GM12878 (cell line): ENCODE measurements at regions not wholly inside any gene's neighbourhood (a gene's known extent, or its start where the extent isn't known, plus 50 kb on each side); places are given as distances from the start of the nearest gene placed in this dataset.

ENCODE experiments used
- ATAC-seq: fragments of 200-7000 bp; cut with Tn5 transposase; 3 replicates; pipeline ENCODE4 v1.9.1; 2020; ENCODE audit warnings: mild to moderate bottlenecking, moderate library complexity
- BruUV-seq: library from RNA; stranded (reverse); fragments of 400-500 nt; replicated peaks from 2 replicates; lab custom pipeline; 2021; lab: Mats Ljungman, UMichigan
- CTCF ChIA-PET: fragments of 300-600 bp; sonication (Branson Sonifier 250); formaldehyde crosslinking; extraction: SDS; loops from one replicate; lab custom pipeline; 2021; ENCODE audit warnings: inconsistent platforms; lab: Yijun Ruan, JAX
- POLR2A ChIA-PET: fragments of 350-600 bp; formaldehyde crosslinking; extraction: SDS; loops from one replicate; lab custom pipeline; 2021; ENCODE audit warnings: inconsistent platforms; lab: Charles Lee
- RAD21 ChIA-PET: fragments of 300-600 bp; sonication (Branson Sonifier 250); formaldehyde crosslinking; loops from one replicate; lab custom pipeline; 2023; ENCODE audit warnings: antibody characterized with exemption; ENCODE audit not compliant: unreplicated experiment; lab: Charles Lee
- SMC1A ChIA-PET: fragments of 300-600 bp; sonication (Branson Sonifier 250); formaldehyde crosslinking; loops from one replicate; lab custom pipeline; 2023; ENCODE audit not compliant: unreplicated experiment, uncharacterized antibody; lab: Charles Lee
- DNase-seq: peaks from one replicate; pipeline ENCODE4 v3.0.0-alpha.2; 2011; ENCODE audit warnings: low read depth, low spot score
- FAIRE-seq: peaks from 3 replicates; lab custom pipeline; 2011; peaks lifted over from hg19 to GRCh38; lab: Jason Lieb, UNC
- H2AFZ ChIP-seq: 2 replicates; pipeline ENCODE4 v1.6.0; 2011; ENCODE audit warnings: low read depth, low read length, control low read depth; ENCODE audit not compliant: control insufficient read depth
- H3K27ac ChIP-seq: 2 replicates; pipeline ENCODE4 v1.5.1; 2011; ENCODE audit warnings: control low read depth; ENCODE audit not compliant: control insufficient read depth, insufficient read depth
- H3K27me3 ChIP-seq, 2 experiments: replicated peaks in 1 of 2; 2 replicates each; pipeline versions ENCODE4 v1.6.0 to v1.6.1; 2011; ENCODE audit warnings: low read length in 1 of 2; ENCODE audit not compliant: control insufficient read depth in 2 of 2, insufficient read depth in 2 of 2
- H3K36me3 ChIP-seq, 2 experiments: 2 replicates each; pipeline ENCODE4 v1.5.1; 2011; ENCODE audit warnings: low read length in 1 of 2; ENCODE audit not compliant: control insufficient read depth in 2 of 2, insufficient read depth in 2 of 2
- H3K4me1 ChIP-seq: 2 replicates; pipeline ENCODE4 v1.6.1; 2011; ENCODE audit warnings: mild to moderate bottlenecking, low read length, moderate library complexity, mixed read lengths; ENCODE audit not compliant: control insufficient read depth, insufficient read depth
- H3K4me2 ChIP-seq: 2 replicates; pipeline ENCODE4 v1.6.0; 2011; ENCODE audit warnings: control low read depth; ENCODE audit not compliant: control insufficient read depth, insufficient read depth
- H3K4me3 ChIP-seq: fragments of 200-600 bp; sonication (generic); 2 replicates; pipeline ENCODE4 v1.5.1; 2016
- H3K79me2 ChIP-seq: 2 replicates; pipeline ENCODE4 v1.6.0; 2011; ENCODE audit warnings: low read length; ENCODE audit not compliant: control insufficient read depth, insufficient read depth
- H3K9ac ChIP-seq: 2 replicates; pipeline ENCODE4 v1.8.0; 2011; ENCODE audit warnings: low read length, control low read depth, mixed read lengths; ENCODE audit not compliant: control insufficient read depth, insufficient read depth
- H3K9me3 ChIP-seq: replicated peaks from 3 replicates; pipeline ENCODE4 v1.5.1; 2011; ENCODE audit warnings: mild to moderate bottlenecking, low read length; ENCODE audit not compliant: control insufficient read depth, insufficient read depth
- H4K20me1 ChIP-seq: 2 replicates; pipeline ENCODE4 v1.6.0; 2011; ENCODE audit not compliant: control insufficient read depth, insufficient read depth
- CREM ChIP-seq: IDR thresholded peaks from 2 replicates; pipeline ENCODE4 v1.6.1; 2014; ENCODE audit warnings: antibody characterized with exemption, low read depth
- FOS ChIP-seq: IDR thresholded peaks from 3 replicates; pipeline ENCODE4 v1.6.1; 2011; ENCODE audit warnings: borderline replicate concordance; ENCODE audit not compliant: insufficient read length; ENCODE audit errors: extremely low read depth
- FOXM1 ChIP-seq: IDR thresholded peaks from 2 replicates; pipeline ENCODE4 v1.6.1; 2012; ENCODE audit warnings: low read depth, mild to moderate bottlenecking, inconsistent platforms, low read length, moderate library complexity
- JUNB ChIP-seq: IDR thresholded peaks from 2 replicates; pipeline ENCODE4 v1.6.1; 2016; ENCODE audit warnings: antibody characterized with exemption, mild to moderate bottlenecking
- MXI1 ChIP-seq: fragments of 150-350 bp; IDR thresholded peaks from 2 replicates; pipeline ENCODE4 v1.6.1; 2011; ENCODE audit warnings: low read depth, mild to moderate bottlenecking, inconsistent platforms, low read length, improper control_type of control experiment
- MYB ChIP-seq: fragments of 150-350 bp; IDR thresholded peaks from 2 replicates; pipeline ENCODE4 v1.6.1; 2014; ENCODE audit warnings: mild to moderate bottlenecking, low read depth, low read length, borderline replicate concordance
- SMAD5 ChIP-seq: IDR thresholded peaks from 2 replicates; pipeline ENCODE4 v1.6.1; 2016; ENCODE audit warnings: antibody characterized with exemption, low read depth
- SRF ChIP-seq, 2 experiments: IDR thresholded peaks; 2 replicates each; pipeline ENCODE4 v1.6.1; 2011; ENCODE audit warnings: low read depth in 2 of 2, low read length in 2 of 2, mild to moderate bottlenecking in 1 of 2, moderate library complexity in 1 of 2
- ZSCAN29 ChIP-seq: fragments of 450-650 bp; IDR thresholded peaks from 2 replicates; pipeline ENCODE4 v1.6.1; 2017; ENCODE audit warnings: mild to moderate bottlenecking, moderate library complexity
- WGBS: methylation state at CpG from one replicate; pipeline ENCODE4 v1.1.6; 2016; ENCODE audit warnings: low lambda C conversion rate; ENCODE audit not compliant: insufficient replicate concordance, insufficient coverage; ENCODE audit errors: missing lambda C conversion rate; 5-methylcytosine and 5-hydroxymethylcytosine counted together
- in situ Hi-C: fragments of 300-500 bp; cut with MboI; formaldehyde crosslinking; loops from 9 replicates; pipeline ENCODE4 v1.14.3; 2018; ENCODE audit warnings: mixed read lengths
- intact Hi-C: fragments of 100-400 bp; cut with micrococcal nuclease; formaldehyde crosslinking; loops from one replicate; pipeline ENCODE4 v1.14.2; 2022; ENCODE audit not compliant: unreplicated experiment
- TF ChIP-seq, protein P1 (sequence below): fragments of 150-350 bp; IDR thresholded peaks from 2 replicates; pipeline ENCODE4 v1.6.1; 2016; ENCODE audit warnings: low read depth, low read length
- TF ChIP-seq, protein P2 (sequence below): fragments of 450-650 bp; IDR thresholded peaks from 2 replicates; pipeline ENCODE4 v1.6.1; 2017; ENCODE audit warnings: borderline replicate concordance
- TF ChIP-seq, protein P3 (sequence below): fragments of 450-650 bp; IDR thresholded peaks from 2 replicates; pipeline ENCODE4 v1.6.1; 2017; ENCODE audit warnings: antibody characterized with exemption, mild to moderate bottlenecking, moderate library complexity
- TF ChIP-seq, protein P4 (sequence below): IDR thresholded peaks from 2 replicates; pipeline ENCODE4 v1.6.1; 2011; ENCODE audit warnings: low read depth, mild to moderate bottlenecking, low read length, moderate library complexity, borderline replicate concordance; ENCODE audit errors: extremely low read depth
- TF ChIP-seq, protein P5 (sequence below): fragments of 450-650 bp; IDR thresholded peaks from 2 replicates; pipeline ENCODE4 v1.6.1; 2016; ENCODE audit warnings: mild to moderate bottlenecking

DNA sequence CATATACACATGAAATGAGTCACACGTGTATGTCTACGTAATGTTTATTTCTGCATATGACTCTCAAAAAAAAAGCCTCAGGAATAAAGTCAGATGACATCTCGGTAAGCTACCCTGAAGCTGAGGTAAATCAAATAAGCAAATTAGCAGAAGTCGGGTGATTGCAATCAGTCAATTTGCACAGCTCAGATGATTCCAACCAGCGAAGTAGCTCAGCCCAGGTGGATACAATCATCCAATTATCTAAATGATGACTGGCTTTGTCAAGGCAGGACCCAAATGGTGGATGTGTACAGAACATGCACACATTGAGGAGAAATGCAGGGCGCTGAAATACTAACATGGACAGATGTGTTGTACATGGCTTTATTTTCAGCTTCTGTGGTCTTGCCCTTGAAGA lies 148.5 kb downstream of the ZNF486 start (continued):
- TF ChIP-seq, protein P1, sequence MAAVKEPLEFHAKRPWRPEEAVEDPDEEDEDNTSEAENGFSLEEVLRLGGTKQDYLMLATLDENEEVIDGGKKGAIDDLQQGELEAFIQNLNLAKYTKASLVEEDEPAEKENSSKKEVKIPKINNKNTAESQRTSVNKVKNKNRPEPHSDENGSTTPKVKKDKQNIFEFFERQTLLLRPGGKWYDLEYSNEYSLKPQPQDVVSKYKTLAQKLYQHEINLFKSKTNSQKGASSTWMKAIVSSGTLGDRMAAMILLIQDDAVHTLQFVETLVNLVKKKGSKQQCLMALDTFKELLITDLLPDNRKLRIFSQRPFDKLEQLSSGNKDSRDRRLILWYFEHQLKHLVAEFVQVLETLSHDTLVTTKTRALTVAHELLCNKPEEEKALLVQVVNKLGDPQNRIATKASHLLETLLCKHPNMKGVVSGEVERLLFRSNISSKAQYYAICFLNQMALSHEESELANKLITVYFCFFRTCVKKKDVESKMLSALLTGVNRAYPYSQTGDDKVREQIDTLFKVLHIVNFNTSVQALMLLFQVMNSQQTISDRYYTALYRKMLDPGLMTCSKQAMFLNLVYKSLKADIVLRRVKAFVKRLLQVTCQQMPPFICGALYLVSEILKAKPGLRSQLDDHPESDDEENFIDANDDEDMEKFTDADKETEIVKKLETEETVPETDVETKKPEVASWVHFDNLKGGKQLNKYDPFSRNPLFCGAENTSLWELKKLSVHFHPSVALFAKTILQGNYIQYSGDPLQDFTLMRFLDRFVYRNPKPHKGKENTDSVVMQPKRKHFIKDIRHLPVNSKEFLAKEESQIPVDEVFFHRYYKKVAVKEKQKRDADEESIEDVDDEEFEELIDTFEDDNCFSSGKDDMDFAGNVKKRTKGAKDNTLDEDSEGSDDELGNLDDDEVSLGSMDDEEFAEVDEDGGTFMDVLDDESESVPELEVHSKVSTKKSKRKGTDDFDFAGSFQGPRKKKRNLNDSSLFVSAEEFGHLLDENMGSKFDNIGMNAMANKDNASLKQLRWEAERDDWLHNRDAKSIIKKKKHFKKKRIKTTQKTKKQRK: no peak
- TF ChIP-seq FOS: no peak

DNA sequence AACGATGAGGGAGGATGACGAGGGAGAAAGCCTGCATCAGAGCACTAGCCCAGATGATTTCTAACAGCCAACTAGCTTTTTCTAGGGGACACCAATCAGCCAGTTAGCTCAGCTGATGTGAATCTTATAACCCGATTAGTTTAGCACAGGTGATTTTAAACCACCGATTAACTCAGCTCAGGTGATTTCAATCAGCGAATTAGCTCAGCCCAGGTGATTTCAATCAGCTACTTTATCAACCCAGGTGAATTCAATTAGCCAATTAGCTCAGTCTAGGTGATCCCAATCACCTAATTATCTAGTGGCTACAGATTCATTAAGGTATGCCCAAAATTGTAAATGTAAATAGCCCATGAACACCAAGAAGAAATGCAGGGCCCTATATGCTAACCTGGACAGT lies 146.9 kb downstream of the ZNF486 start:
- ChIA-PET CTCF (interaction anchor here (0.8 to 1.4 kb wide), 3 partner anchors 11 to 54 kb away, joined by 3 to 4 read pairs (median 3); no protein-coding TSS in a partner anchor), POLR2A (no interaction called here), RAD21 (no interaction called here), SMC1A (interaction anchor here (0.9 kb wide), 1 partner anchor 12 kb away, joined by 3 read pairs; no protein-coding TSS in a partner anchor)
- ATAC-seq: no peak
- Histone ChIP-seq H3K79me2 (no peaks in the 10 kb centered on the region), H3K27me3 (no peaks in the 10 kb centered on the region), H3K9ac (no peak overlapping the region), H3K4me1 (no peaks in the 10 kb centered on the region), H2AFZ (no peak overlapping the region), H3K36me3 (no peaks in the 10 kb centered on the region), H3K9me3 (no peaks in the 10 kb centered on the region; the same call in 2 of the 3 replicates), H4K20me1 (no peaks in the 10 kb centered on the region), H3K4me2 (no peak overlapping the region), H3K4me3 (no peak overlapping the region), H3K27ac (no peak overlapping the region)
- WGBS: 72% methylated on average over 5 of the region's 5 CpGs
- intact Hi-C loops (no loop called here), in situ Hi-C loops (no loop called here)
- no peak for DNase-seq
- BruUV-seq: no TSS peak
- no peak for FAIRE-seq
- TF ChIP-seq, protein P2, sequence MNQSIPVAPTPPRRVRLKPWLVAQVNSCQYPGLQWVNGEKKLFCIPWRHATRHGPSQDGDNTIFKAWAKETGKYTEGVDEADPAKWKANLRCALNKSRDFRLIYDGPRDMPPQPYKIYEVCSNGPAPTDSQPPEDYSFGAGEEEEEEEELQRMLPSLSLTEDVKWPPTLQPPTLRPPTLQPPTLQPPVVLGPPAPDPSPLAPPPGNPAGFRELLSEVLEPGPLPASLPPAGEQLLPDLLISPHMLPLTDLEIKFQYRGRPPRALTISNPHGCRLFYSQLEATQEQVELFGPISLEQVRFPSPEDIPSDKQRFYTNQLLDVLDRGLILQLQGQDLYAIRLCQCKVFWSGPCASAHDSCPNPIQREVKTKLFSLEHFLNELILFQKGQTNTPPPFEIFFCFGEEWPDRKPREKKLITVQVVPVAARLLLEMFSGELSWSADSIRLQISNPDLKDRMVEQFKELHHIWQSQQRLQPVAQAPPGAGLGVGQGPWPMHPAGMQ: no peak
- TF ChIP-seq FOXM1: no peak
- TF ChIP-seq SMAD5: no peak
- TF ChIP-seq, protein P3, sequence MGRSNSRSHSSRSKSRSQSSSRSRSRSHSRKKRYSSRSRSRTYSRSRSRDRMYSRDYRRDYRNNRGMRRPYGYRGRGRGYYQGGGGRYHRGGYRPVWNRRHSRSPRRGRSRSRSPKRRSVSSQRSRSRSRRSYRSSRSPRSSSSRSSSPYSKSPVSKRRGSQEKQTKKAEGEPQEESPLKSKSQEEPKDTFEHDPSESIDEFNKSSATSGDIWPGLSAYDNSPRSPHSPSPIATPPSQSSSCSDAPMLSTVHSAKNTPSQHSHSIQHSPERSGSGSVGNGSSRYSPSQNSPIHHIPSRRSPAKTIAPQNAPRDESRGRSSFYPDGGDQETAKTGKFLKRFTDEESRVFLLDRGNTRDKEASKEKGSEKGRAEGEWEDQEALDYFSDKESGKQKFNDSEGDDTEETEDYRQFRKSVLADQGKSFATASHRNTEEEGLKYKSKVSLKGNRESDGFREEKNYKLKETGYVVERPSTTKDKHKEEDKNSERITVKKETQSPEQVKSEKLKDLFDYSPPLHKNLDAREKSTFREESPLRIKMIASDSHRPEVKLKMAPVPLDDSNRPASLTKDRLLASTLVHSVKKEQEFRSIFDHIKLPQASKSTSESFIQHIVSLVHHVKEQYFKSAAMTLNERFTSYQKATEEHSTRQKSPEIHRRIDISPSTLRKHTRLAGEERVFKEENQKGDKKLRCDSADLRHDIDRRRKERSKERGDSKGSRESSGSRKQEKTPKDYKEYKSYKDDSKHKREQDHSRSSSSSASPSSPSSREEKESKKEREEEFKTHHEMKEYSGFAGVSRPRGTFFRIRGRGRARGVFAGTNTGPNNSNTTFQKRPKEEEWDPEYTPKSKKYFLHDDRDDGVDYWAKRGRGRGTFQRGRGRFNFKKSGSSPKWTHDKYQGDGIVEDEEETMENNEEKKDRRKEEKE: no peak
- no peak for TF ChIP-seq JUNB
- TF ChIP-seq MXI1: no peak
- TF ChIP-seq SRF (IDR thresholded peaks at IDR 0.05; ENCODE audit: low read depth in 2 of 2, low read length in 2 of 2): no peak
- TF ChIP-seq CREM: no peak
- no peak for TF ChIP-seq ZSCAN29
- no peak for TF ChIP-seq MYB
- TF ChIP-seq, protein P4, sequence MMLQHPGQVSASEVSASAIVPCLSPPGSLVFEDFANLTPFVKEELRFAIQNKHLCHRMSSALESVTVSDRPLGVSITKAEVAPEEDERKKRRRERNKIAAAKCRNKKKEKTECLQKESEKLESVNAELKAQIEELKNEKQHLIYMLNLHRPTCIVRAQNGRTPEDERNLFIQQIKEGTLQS: no peak
- TF ChIP-seq, protein P5, sequence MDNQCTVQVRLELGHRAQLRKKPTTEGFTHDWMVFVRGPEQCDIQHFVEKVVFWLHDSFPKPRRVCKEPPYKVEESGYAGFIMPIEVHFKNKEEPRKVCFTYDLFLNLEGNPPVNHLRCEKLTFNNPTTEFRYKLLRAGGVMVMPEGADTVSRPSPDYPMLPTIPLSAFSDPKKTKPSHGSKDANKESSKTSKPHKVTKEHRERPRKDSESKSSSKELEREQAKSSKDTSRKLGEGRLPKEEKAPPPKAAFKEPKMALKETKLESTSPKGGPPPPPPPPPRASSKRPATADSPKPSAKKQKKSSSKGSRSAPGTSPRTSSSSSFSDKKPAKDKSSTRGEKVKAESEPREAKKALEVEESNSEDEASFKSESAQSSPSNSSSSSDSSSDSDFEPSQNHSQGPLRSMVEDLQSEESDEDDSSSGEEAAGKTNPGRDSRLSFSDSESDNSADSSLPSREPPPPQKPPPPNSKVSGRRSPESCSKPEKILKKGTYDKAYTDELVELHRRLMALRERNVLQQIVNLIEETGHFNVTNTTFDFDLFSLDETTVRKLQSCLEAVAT: no peak
